ENCODE measurements at regions not wholly inside any gene's neighbourhood (a gene's known extent, or its start where the extent isn't known, plus 50 kb on each side); places are given as distances from the start of the nearest gene placed in this dataset.

DNA sequence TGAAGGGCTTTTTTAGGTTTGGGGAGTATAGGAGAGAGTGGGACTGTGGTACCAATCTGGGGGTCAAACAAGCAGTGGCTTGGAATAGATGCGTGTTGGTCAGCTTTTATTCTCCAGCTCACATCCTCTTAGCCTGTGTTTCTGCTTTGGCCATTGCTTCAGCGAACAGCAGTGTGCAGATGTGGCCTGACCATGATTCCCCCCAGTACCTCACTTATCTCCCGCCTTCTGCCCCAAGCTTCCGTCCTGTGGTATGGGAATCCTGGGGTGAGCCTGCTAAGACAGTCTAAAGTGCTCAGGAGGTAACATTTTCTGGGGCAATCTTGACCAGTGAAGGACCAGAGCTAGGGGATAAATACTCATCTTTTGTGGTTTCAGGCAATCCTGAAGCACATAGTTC lies 84.9 kb upstream of the TNP1 start:
- TF ChIP-seq NFRKB (IDR thresholded peaks at IDR 0.05), result no peak
- no peak for TF ChIP-seq SP1 (IDR thresholded peaks at IDR 0.05)
- TF ChIP-seq ELF4 (IDR thresholded peaks at IDR 0.05), result no peak
- TF ChIP-seq TARDBP (IDR thresholded peaks at IDR 0.05), result no peak

Measured in HEK293T (cell line).